MM.1S (cell line): ENCODE measurements at regions not wholly inside any gene's neighbourhood (a gene's known extent, or its start where the extent isn't known, plus 50 kb on each side); places are given as distances from the start of the nearest gene placed in this dataset.

ENCODE experiments used
- DNase-seq: peaks from one replicate; pipeline ENCODE4 v3.0.0-alpha.2; 2015
- H2AFZ ChIP-seq: fragments of 300-600 bp; sonication (generic); 2 replicates; pipeline ENCODE4 v1.6.0; 2016; ENCODE audit warnings: antibody characterized with exemption, low read length
- H3F3A ChIP-seq: fragments of 300-600 bp; sonication (generic); 2 replicates; pipeline ENCODE4 v1.6.1; 2016; ENCODE audit warnings: mild to moderate bottlenecking, antibody characterized with exemption, low read length, moderate library complexity, mixed read lengths; ENCODE audit not compliant: insufficient read depth
- H3K27ac ChIP-seq: fragments of 300-600 bp; sonication (generic); 2 replicates; pipeline ENCODE4 v1.5.1; 2016; ENCODE audit warnings: mild to moderate bottlenecking, low read length
- H3K27me3 ChIP-seq: fragments of 300-600 bp; sonication (generic); replicated peaks from 2 replicates; pipeline ENCODE4 v1.6.0; 2016; ENCODE audit warnings: low read length; ENCODE audit not compliant: insufficient read depth
- H3K36me3 ChIP-seq: fragments of 300-600 bp; sonication (generic); replicated peaks from 2 replicates; pipeline ENCODE4 v1.6.1; 2016; ENCODE audit warnings: mild to moderate bottlenecking, low read length, mixed read lengths; ENCODE audit not compliant: insufficient read depth
- H3K4me1 ChIP-seq: fragments of 300-600 bp; sonication (generic); 2 replicates; pipeline ENCODE4 v1.6.1; 2016; ENCODE audit warnings: low read length, mixed read lengths
- H3K4me2 ChIP-seq: fragments of 300-600 bp; sonication (generic); 2 replicates; pipeline ENCODE4 v1.6.0; 2016; ENCODE audit warnings: low read depth, low read length
- H3K4me3 ChIP-seq: fragments of 300-600 bp; sonication (generic); 2 replicates; pipeline ENCODE4 v1.5.1; 2016; ENCODE audit warnings: low read length, mixed read lengths
- H3K79me2 ChIP-seq: fragments of 300-600 bp; sonication (generic); 2 replicates; pipeline ENCODE4 v1.6.1; 2016; ENCODE audit warnings: mixed run types, low read length, mixed read lengths
- H3K9ac ChIP-seq: fragments of 300-600 bp; sonication (generic); 2 replicates; pipeline ENCODE4 v1.6.1; 2016; ENCODE audit warnings: low read length, mixed read lengths
- H3K9me2 ChIP-seq: fragments of 300-600 bp; sonication (generic); replicated peaks from 2 replicates; pipeline ENCODE4 v1.6.1; 2016; ENCODE audit warnings: mild to moderate bottlenecking, low read length, mixed read lengths; ENCODE audit not compliant: insufficient read depth
- H3K9me3 ChIP-seq: fragments of 300-600 bp; sonication (generic); replicated peaks from 2 replicates; pipeline ENCODE4 v1.6.1; 2016; ENCODE audit warnings: mild to moderate bottlenecking, low read length, mixed read lengths; ENCODE audit not compliant: insufficient read depth
- H4K20me1 ChIP-seq: fragments of 300-600 bp; sonication (generic); 2 replicates; pipeline ENCODE4 v1.6.1; 2016; ENCODE audit warnings: mild to moderate bottlenecking, low read length, moderate library complexity, mixed read lengths; ENCODE audit not compliant: insufficient read depth
- EZH2 ChIP-seq: fragments of 300-600 bp; sonication (generic); optimal IDR thresholded peaks from 2 replicates; pipeline ENCODE3; 2017; ENCODE audit warnings: low read depth, mild to moderate bottlenecking, antibody characterized with exemption, low read length, mixed read lengths
- EZH2phosphoT487 ChIP-seq: fragments of 300-600 bp; sonication (generic); IDR thresholded peaks from 2 replicates; pipeline ENCODE4 v1.6.1; 2018; ENCODE audit warnings: antibody characterized with exemption, low read length
- TF ChIP-seq, protein P1 (sequence below): fragments of 300-600 bp; sonication (generic); IDR thresholded peaks from 2 replicates; pipeline ENCODE4 v1.5.1; 2016; ENCODE audit warnings: antibody characterized with exemption, low read length, mixed read lengths

DNA sequence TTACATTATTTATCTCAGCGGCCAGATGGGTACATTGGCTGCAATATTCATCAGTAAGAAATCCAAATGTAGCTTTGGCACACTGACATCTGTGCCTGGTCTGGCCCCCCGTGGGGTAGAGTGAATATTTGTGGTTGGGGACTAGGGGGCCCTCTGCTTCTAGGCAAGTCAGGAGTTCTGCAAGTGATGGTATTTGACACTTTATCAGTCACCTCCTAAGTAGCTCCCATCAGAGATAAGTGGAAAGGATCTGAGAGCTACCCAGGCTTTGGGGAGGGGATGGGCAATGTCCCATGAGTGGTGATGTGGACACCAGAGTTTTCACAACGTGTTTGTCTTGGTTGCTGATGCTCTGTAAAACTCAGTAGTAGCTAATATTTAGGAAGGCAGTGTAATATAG is 609.9 kb upstream of the RBFOX1 start:
- no peaks in the 10 kb centered on the region for H3K9me3 ChIP-seq
- no peaks in the 10 kb centered on the region for H3K27me3 ChIP-seq
- H3K9ac ChIP-seq = no peak overlapping the region
- H3K27ac ChIP-seq = no peak overlapping the region
- H3K79me2 ChIP-seq = no peaks in the 10 kb centered on the region
- H3K36me3 ChIP-seq = no peaks in the 10 kb centered on the region
- H3K4me3 ChIP-seq = no peak overlapping the region
- no peaks in the 10 kb centered on the region for H4K20me1 ChIP-seq
- no peak overlapping the region for H2AFZ ChIP-seq
- no peaks in the 10 kb centered on the region for H3K9me2 ChIP-seq
- no peak for TF ChIP-seq EZH2phosphoT487
- TF ChIP-seq EZH2 = no peak
- TF ChIP-seq, protein P1, sequence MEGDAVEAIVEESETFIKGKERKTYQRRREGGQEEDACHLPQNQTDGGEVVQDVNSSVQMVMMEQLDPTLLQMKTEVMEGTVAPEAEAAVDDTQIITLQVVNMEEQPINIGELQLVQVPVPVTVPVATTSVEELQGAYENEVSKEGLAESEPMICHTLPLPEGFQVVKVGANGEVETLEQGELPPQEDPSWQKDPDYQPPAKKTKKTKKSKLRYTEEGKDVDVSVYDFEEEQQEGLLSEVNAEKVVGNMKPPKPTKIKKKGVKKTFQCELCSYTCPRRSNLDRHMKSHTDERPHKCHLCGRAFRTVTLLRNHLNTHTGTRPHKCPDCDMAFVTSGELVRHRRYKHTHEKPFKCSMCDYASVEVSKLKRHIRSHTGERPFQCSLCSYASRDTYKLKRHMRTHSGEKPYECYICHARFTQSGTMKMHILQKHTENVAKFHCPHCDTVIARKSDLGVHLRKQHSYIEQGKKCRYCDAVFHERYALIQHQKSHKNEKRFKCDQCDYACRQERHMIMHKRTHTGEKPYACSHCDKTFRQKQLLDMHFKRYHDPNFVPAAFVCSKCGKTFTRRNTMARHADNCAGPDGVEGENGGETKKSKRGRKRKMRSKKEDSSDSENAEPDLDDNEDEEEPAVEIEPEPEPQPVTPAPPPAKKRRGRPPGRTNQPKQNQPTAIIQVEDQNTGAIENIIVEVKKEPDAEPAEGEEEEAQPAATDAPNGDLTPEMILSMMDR = no peak
- no peaks in the 10 kb centered on the region for H3K4me1 ChIP-seq
- DNase-seq = no peak
- no peaks in the 10 kb centered on the region for H3F3A ChIP-seq
- no peak overlapping the region for H3K4me2 ChIP-seq

DNA sequence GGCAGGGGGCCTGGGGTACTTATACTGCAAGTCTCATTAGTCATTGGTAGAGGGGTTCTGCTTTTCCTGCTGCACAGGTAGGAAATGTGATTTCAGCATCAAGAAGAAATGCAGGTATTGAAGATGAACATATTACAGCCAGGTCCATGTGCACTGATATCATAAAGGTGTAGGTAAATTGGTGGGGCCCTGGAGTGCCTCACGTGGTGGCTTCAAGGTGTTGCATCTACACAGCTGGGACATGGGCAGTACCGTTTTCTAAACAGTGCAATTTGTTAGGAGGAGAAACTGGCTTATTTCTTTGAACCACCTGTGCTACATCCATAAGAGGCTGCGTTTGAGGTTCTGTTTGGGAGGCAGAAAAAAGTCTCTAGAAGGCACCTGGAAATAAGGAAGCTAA is 618.1 kb upstream of the RBFOX1 start:
- Histone ChIP-seq H2AFZ (no peak overlapping the region), H3K9me3 (no peaks in the 10 kb centered on the region), H3F3A (no peaks in the 10 kb centered on the region), H3K36me3 (no peaks in the 10 kb centered on the region), H3K4me2 (no peak overlapping the region), H3K27ac (no peak overlapping the region), H3K4me3 (no peak overlapping the region), H3K4me1 (no peaks in the 10 kb centered on the region), H3K9me2 (no peaks in the 10 kb centered on the region), H3K9ac (no peak overlapping the region), H3K79me2 (no peaks in the 10 kb centered on the region), H4K20me1 (no peaks in the 10 kb centered on the region), H3K27me3 (no peaks in the 10 kb centered on the region)
- no peak for DNase-seq
- no peak for TF ChIP-seq EZH2phosphoT487
- TF ChIP-seq EZH2 = no peak
- TF ChIP-seq, protein P1 = no peak

GRCh38 chr16:6709736-6710135 is 622.9 kb upstream of the RBFOX1 start:
- no peaks in the 10 kb centered on the region for H3K4me1 ChIP-seq
- no peak overlapping the region for H2AFZ ChIP-seq
- no peaks in the 10 kb centered on the region for H3K36me3 ChIP-seq
- H4K20me1 ChIP-seq = no peaks in the 10 kb centered on the region
- no peak for DNase-seq
- no peak overlapping the region for H3K27ac ChIP-seq
- no peak overlapping the region for H3K4me3 ChIP-seq
- H3K27me3 ChIP-seq = no peaks in the 10 kb centered on the region
- H3K9me3 ChIP-seq = no peaks in the 10 kb centered on the region
- H3K9me2 ChIP-seq = no peaks in the 10 kb centered on the region
- no peak overlapping the region for H3K4me2 ChIP-seq
- no peak for TF ChIP-seq EZH2
- TF ChIP-seq EZH2phosphoT487 = no peak
- TF ChIP-seq, protein P1 = no peak
- no peaks in the 10 kb centered on the region for H3F3A ChIP-seq
- H3K9ac ChIP-seq = no peak overlapping the region
- H3K79me2 ChIP-seq = no peaks in the 10 kb centered on the region
